ENCODE measurements at regions not wholly inside any gene's neighbourhood (a gene's known extent, or its start where the extent isn't known, plus 50 kb on each side); places are given as distances from the start of the nearest gene placed in this dataset.

- no peak for TF ChIP-seq CTCF (IDR thresholded peaks at IDR 0.05)
- TF ChIP-seq POLR2A (IDR thresholded peaks at IDR 0.05) = no peak
Observed at GRCh38 chr15:62297933-62298332, 132.8 kb upstream of the C2CD4B start.
